Loucy (cell line): ENCODE measurements at regions not wholly inside any gene's neighbourhood (a gene's known extent, or its start where the extent isn't known, plus 50 kb on each side); places are given as distances from the start of the nearest gene placed in this dataset.

ENCODE experiments used
- H2AFZ ChIP-seq: fragments of 200-600 bp; sonication (generic); 2 replicates; pipeline ENCODE4 v1.6.0; 2016; ENCODE audit warnings: antibody characterized with exemption, mild to moderate bottlenecking, low read length, moderate library complexity
- H3F3A ChIP-seq: fragments of 200-600 bp; 2 replicates; pipeline ENCODE4 v1.6.0; 2016; ENCODE audit warnings: antibody characterized with exemption, low read depth, mild to moderate bottlenecking
- H3K27me3 ChIP-seq: fragments of 200-600 bp; sonication (generic); 2 replicates; pipeline ENCODE4 v1.6.1; 2014; ENCODE audit warnings: low read length, mild to moderate bottlenecking; ENCODE audit not compliant: insufficient read depth, poor library complexity, severe bottlenecking
- H3K36me3 ChIP-seq: fragments of 200-600 bp; sonication (generic); 2 replicates; pipeline ENCODE4 v1.6.1; 2016; ENCODE audit warnings: low read length; ENCODE audit not compliant: insufficient read depth
- H3K4me1 ChIP-seq: fragments of 200-600 bp; sonication (generic); 2 replicates; pipeline ENCODE4 v1.5.1; 2014; ENCODE audit warnings: low read length, mild to moderate bottlenecking; ENCODE audit not compliant: insufficient read depth, poor library complexity, severe bottlenecking
- H3K4me2 ChIP-seq: fragments of 200-600 bp; sonication (generic); 2 replicates; pipeline ENCODE4 v1.6.0; 2014; ENCODE audit warnings: antibody characterized with exemption, low read length, low read depth, mild to moderate bottlenecking; ENCODE audit not compliant: poor library complexity, severe bottlenecking
- H3K4me3 ChIP-seq: fragments of 200-600 bp; sonication (generic); 2 replicates; pipeline ENCODE4 v1.5.1; 2014; ENCODE audit warnings: low read length, mild to moderate bottlenecking, mixed read lengths; ENCODE audit not compliant: poor library complexity, severe bottlenecking
- H3K79me2 ChIP-seq: fragments of 200-600 bp; sonication (generic); 2 replicates; pipeline ENCODE4 v1.6.1; 2014; ENCODE audit warnings: low read length; ENCODE audit not compliant: insufficient read depth
- H3K9ac ChIP-seq: fragments of 200-600 bp; sonication (generic); 2 replicates; pipeline ENCODE4 v1.6.0; 2014; ENCODE audit warnings: mild to moderate bottlenecking, low read depth, low read length, moderate library complexity; ENCODE audit not compliant: poor library complexity, severe bottlenecking
- H3K9me2 ChIP-seq: fragments of 200-600 bp; sonication (generic); replicated peaks from 2 replicates; pipeline ENCODE4 v1.6.1; 2016; ENCODE audit warnings: low read depth, low read length, mixed read lengths
- H3K9me3 ChIP-seq: fragments of 200-600 bp; sonication (generic); 2 replicates; pipeline ENCODE4 v1.6.1; 2014; ENCODE audit warnings: mild to moderate bottlenecking, antibody characterized with exemption, low read length, low read depth; ENCODE audit not compliant: insufficient read depth
- H4K20me1 ChIP-seq: fragments of 200-600 bp; sonication (generic); 2 replicates; pipeline ENCODE4 v1.6.0; 2014; ENCODE audit warnings: antibody characterized with exemption, low read length, mild to moderate bottlenecking; ENCODE audit not compliant: insufficient read depth, poor library complexity, severe bottlenecking
- CTCF ChIP-seq: fragments of 200-600 bp; sonication (generic); conservative IDR thresholded peaks from 2 replicates; pipeline ENCODE4 v1.5.1; 2014; ENCODE audit warnings: mild to moderate bottlenecking, antibody characterized with exemption, low read length
- EZH2phosphoT487 ChIP-seq: fragments of 200-600 bp; IDR thresholded peaks from 2 replicates; pipeline ENCODE4 v1.6.1; 2018; ENCODE audit warnings: antibody characterized with exemption, mild to moderate bottlenecking, moderate library complexity, borderline replicate concordance

GRCh38 chr1:239960366-239960765, 131.3 kb upstream of the FMN2 start:
- Histone ChIP-seq H2AFZ (no peak overlapping the region), H3K4me1 (no peaks in the 10 kb centered on the region), H3K9ac (no peak overlapping the region), H3F3A (no peaks in the 10 kb centered on the region), H3K27me3 (no peaks in the 10 kb centered on the region), H3K9me2 (no peaks in the 10 kb centered on the region), H3K79me2 (no peaks in the 10 kb centered on the region), H3K4me3 (no peak overlapping the region), H3K36me3 (no peaks in the 10 kb centered on the region), H3K4me2 (no peak overlapping the region), H3K9me3 (no peaks in the 10 kb centered on the region), H4K20me1 (no peaks in the 10 kb centered on the region)
- TF ChIP-seq CTCF (no peak), EZH2phosphoT487 (no peak)

- Histone ChIP-seq H3K9me2 (no peaks in the 10 kb centered on the region), H4K20me1 (no peaks in the 10 kb centered on the region), H3K27me3 (no peaks in the 10 kb centered on the region), H3K9me3 (no peaks in the 10 kb centered on the region), H3K36me3 (no peaks in the 10 kb centered on the region), H3K4me3 (no peak overlapping the region), H3K4me1 (no peaks in the 10 kb centered on the region), H3F3A (no peaks in the 10 kb centered on the region), H3K9ac (no peak overlapping the region), H3K4me2 (no peak overlapping the region), H2AFZ (no peak overlapping the region), H3K79me2 (no peaks in the 10 kb centered on the region)
- TF ChIP-seq CTCF (no peak), EZH2phosphoT487 (no peak)
These were observed 127.8 kb upstream of the FMN2 start for GRCh38 chr1:239963856-239964255.

GRCh38 chr1:239976130-239976968, 115.3 kb upstream of the FMN2 start:
- Histone ChIP-seq H3F3A (no peaks in the 10 kb centered on the region), H3K36me3 (no peaks in the 10 kb centered on the region), H4K20me1 (no peaks in the 10 kb centered on the region), H3K9me3 (peaks cover 4% of the 10 kb centered on the region; the same call in 1 of the 2 replicates), H3K79me2 (no peaks in the 10 kb centered on the region), H3K9me2 (no peaks in the 10 kb centered on the region), H3K4me2 (no peak overlapping the region), H2AFZ (no peak overlapping the region), H3K27me3 (no peaks in the 10 kb centered on the region), H3K9ac (no peak overlapping the region), H3K4me3 (no peak overlapping the region), H3K4me1 (no peaks in the 10 kb centered on the region)
- no peak for TF ChIP-seq EZH2phosphoT487
- peak; percentile 98 for TF ChIP-seq CTCF
